ENCODE measurements at regions not wholly inside any gene's neighbourhood (a gene's known extent, or its start where the extent isn't known, plus 50 kb on each side); places are given as distances from the start of the nearest gene placed in this dataset.

GRCh38 chr1:168410464-168410863 is 129.8 kb downstream of the TBX19 start (continued):
- TF ChIP-seq, protein P1, sequence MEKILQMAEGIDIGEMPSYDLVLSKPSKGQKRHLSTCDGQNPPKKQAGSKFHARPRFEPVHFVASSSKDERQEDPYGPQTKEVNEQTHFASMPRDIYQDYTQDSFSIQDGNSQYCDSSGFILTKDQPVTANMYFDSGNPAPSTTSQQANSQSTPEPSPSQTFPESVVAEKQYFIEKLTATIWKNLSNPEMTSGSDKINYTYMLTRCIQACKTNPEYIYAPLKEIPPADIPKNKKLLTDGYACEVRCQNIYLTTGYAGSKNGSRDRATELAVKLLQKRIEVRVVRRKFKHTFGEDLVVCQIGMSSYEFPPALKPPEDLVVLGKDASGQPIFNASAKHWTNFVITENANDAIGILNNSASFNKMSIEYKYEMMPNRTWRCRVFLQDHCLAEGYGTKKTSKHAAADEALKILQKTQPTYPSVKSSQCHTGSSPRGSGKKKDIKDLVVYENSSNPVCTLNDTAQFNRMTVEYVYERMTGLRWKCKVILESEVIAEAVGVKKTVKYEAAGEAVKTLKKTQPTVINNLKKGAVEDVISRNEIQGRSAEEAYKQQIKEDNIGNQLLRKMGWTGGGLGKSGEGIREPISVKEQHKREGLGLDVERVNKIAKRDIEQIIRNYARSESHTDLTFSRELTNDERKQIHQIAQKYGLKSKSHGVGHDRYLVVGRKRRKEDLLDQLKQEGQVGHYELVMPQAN (conservative IDR thresholded peaks at IDR 0.05): no peak
- TF ChIP-seq TAF1 (IDR thresholded peaks at IDR 0.05; ENCODE audit: borderline replicate concordance, low read depth, low read length) (no peak), BACH1 (IDR thresholded peaks at IDR 0.05; ENCODE audit: borderline replicate concordance) (0 out of 2 replicates have a peak, but pooled peaks have one; percentile 28), HDAC2 (IDR thresholded peaks at IDR 0.05) (no peak), MXI1 (IDR thresholded peaks at IDR 0.05; ENCODE audit: low read depth, low read length) (no peak), NR2F1 (conservative IDR thresholded peaks at IDR 0.05) (peak; percentile 49; the same call in 1 of the 2 replicates), KDM1A (IDR thresholded peaks at IDR 0.05; ENCODE audit: borderline replicate concordance) (no peak), IKZF1 (conservative IDR thresholded peaks at IDR 0.05) (peak; percentile 90), MTA2 (IDR thresholded peaks at IDR 0.05; ENCODE audit: low read depth) (peak; percentile 96), ZNF217 (IDR thresholded peaks at IDR 0.05) (peak; percentile 65; the same call in 1 of the 2 replicates)

DNA sequence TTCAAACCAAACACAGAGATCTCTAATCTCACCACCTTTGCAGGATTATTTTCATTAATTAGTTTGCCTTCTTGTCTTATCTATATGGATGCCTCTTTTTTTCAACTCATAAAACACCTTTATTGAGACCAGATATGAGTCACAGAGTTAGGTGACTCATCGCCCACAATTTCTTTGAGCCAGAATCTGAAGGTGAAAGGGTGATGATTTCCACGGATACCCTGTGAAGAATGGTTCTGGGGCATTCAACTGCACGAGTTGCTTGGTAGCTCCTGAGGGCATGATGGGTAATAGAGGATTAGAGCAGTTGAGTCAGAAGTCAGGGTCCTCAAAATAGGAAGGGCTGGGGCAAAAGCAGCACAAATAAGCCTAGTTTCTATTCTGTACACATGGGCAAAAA is 128.2 kb downstream of the TBX19 start:
- CTCF ChIA-PET: interaction anchor here (1.4 to 1.8 kb wide), 3 partner anchors 31 to 66 kb away, joined by 3 to 8 read pairs (median 6); no protein-coding TSS in a partner anchor
- no TSS peak for BruUV-seq (replicated peaks)
- intact Hi-C loops (cut with micrococcal nuclease; ENCODE audit: unreplicated experiment) (no loop called here), in situ Hi-C loops (cut with MboI) (no loop called here)
- H3K4me1 ChIP-seq (ENCODE audit: control insufficient read depth, insufficient read depth, low read length): no peaks in the 10 kb centered on the region
- no peak overlapping the region for H3K27ac ChIP-seq (ENCODE audit: control insufficient read depth, insufficient read depth)
- DNase-seq (ENCODE audit: low read depth, low spot score): peak; percentile 42
- no peaks in the 10 kb centered on the region for H4K20me1 ChIP-seq (ENCODE audit: control insufficient read depth, insufficient read depth)
- no peaks in the 10 kb centered on the region for H3K79me2 ChIP-seq (ENCODE audit: control insufficient read depth, insufficient read depth, low read length)
- 8% methylated on average over 3 of the region's 3 CpGs for WGBS (ENCODE audit: insufficient coverage, insufficient replicate concordance, low lambda C conversion rate, missing lambda C conversion rate)
- no peak overlapping the region for H3K4me3 ChIP-seq
- no peaks in the 10 kb centered on the region for H3K27me3 ChIP-seq (replicated peaks in 1 of 2; ENCODE audit: control insufficient read depth in 2 of 2, insufficient read depth in 2 of 2, low read length in 1 of 2)
- no peak overlapping the region for H3K9ac ChIP-seq (ENCODE audit: control insufficient read depth, insufficient read depth, low read length)
- H2AFZ ChIP-seq (ENCODE audit: control insufficient read depth, low read depth, low read length): no peak overlapping the region
- no peak overlapping the region for H3K4me2 ChIP-seq (ENCODE audit: control insufficient read depth, insufficient read depth)
- H3K9me3 ChIP-seq (replicated peaks; ENCODE audit: control insufficient read depth, insufficient read depth, low read length): no peaks in the 10 kb centered on the region
- H3K36me3 ChIP-seq (ENCODE audit: control insufficient read depth in 2 of 2, insufficient read depth in 2 of 2, low read length in 1 of 2): no peaks in the 10 kb centered on the region
- SMC1A ChIA-PET (ENCODE audit: uncharacterized antibody, unreplicated experiment): interaction anchor here (0.6 to 6.0 kb wide), 19 partner anchors 10 to 941 kb away, joined by 3 to 21 read pairs (median 4); no protein-coding TSS in a partner anchor
- peak; percentile 89 for ATAC-seq
- POLR2A ChIA-PET: interaction anchor here (2.3 kb wide), 1 partner anchor 13 kb away, joined by 7 read pairs; no protein-coding TSS in a partner anchor
- RAD21 ChIA-PET (ENCODE audit: unreplicated experiment): interaction anchor here (0.8 to 2.2 kb wide), 6 partner anchors 12 to 146 kb away, joined by 3 to 14 read pairs (median 3); no protein-coding TSS in a partner anchor
- no peak for FAIRE-seq
- TF ChIP-seq ZNF274 (IDR thresholded peaks at IDR 0.05; ENCODE audit: insufficient read depth, insufficient read length) (no peak), MEF2B (IDR thresholded peaks at IDR 0.05; ENCODE audit: partially characterized antibody, poor library complexity, severe bottlenecking) (no peak), TAF1 (IDR thresholded peaks at IDR 0.05; ENCODE audit: borderline replicate concordance, low read depth, low read length) (no peak), ZNF384 (IDR thresholded peaks at IDR 0.05; ENCODE audit: borderline replicate concordance, low read depth, low read length) (peak; percentile 78), CREB1 (IDR thresholded peaks at IDR 0.05; ENCODE audit: low read depth) (no peak), GABPA (IDR thresholded peaks at IDR 0.05; ENCODE audit: low read depth) (no peak)
- TF ChIP-seq, protein P2, sequence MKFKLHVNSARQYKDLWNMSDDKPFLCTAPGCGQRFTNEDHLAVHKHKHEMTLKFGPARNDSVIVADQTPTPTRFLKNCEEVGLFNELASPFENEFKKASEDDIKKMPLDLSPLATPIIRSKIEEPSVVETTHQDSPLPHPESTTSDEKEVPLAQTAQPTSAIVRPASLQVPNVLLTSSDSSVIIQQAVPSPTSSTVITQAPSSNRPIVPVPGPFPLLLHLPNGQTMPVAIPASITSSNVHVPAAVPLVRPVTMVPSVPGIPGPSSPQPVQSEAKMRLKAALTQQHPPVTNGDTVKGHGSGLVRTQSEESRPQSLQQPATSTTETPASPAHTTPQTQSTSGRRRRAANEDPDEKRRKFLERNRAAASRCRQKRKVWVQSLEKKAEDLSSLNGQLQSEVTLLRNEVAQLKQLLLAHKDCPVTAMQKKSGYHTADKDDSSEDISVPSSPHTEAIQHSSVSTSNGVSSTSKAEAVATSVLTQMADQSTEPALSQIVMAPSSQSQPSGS (IDR thresholded peaks at IDR 0.05; ENCODE audit: low read length): 0 out of 2 replicates have a peak, but pooled peaks have one; percentile 24
- TF ChIP-seq, protein P3, sequence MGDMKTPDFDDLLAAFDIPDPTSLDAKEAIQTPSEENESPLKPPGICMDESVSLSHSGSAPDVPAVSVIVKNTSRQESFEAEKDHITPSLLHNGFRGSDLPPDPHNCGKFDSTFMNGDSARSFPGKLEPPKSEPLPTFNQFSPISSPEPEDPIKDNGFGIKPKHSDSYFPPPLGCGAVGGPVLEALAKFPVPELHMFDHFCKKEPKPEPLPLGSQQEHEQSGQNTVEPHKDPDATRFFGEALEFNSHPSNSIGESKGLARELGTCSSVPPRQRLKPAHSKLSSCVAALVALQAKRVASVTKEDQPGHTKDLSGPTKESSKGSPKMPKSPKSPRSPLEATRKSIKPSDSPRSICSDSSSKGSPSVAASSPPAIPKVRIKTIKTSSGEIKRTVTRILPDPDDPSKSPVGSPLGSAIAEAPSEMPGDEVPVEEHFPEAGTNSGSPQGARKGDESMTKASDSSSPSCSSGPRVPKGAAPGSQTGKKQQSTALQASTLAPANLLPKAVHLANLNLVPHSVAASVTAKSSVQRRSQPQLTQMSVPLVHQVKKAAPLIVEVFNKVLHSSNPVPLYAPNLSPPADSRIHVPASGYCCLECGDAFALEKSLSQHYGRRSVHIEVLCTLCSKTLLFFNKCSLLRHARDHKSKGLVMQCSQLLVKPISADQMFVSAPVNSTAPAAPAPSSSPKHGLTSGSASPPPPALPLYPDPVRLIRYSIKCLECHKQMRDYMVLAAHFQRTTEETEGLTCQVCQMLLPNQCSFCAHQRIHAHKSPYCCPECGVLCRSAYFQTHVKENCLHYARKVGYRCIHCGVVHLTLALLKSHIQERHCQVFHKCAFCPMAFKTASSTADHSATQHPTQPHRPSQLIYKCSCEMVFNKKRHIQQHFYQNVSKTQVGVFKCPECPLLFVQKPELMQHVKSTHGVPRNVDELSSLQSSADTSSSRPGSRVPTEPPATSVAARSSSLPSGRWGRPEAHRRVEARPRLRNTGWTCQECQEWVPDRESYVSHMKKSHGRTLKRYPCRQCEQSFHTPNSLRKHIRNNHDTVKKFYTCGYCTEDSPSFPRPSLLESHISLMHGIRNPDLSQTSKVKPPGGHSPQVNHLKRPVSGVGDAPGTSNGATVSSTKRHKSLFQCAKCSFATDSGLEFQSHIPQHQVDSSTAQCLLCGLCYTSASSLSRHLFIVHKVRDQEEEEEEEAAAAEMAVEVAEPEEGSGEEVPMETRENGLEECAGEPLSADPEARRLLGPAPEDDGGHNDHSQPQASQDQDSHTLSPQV (IDR thresholded peaks at IDR 0.05): no peak

Measured in GM12878 (cell line).